Endothelial cell of umbilical vein (primary cell): ENCODE measurements at regions not wholly inside any gene's neighbourhood (a gene's known extent, or its start where the extent isn't known, plus 50 kb on each side); places are given as distances from the start of the nearest gene placed in this dataset.

Experiments used
- BruUV-seq: library from RNA; stranded (reverse); fragments of 400-500 nt; replicated peaks from 2 replicates; lab custom pipeline; 2021; lab: Mats Ljungman, UMichigan
- CTCF ChIA-PET: fragments of 300-600, 350-600 bp; sonication (Branson Sonifier 250); formaldehyde crosslinking; loops from one replicate; lab custom pipeline; 2021; ENCODE audit warnings: antibody characterized with exemption, inconsistent platforms; lab: Charles Lee
- POLR2A ChIA-PET: fragments of 300-600, 350-600 bp; sonication (Branson Sonifier 250); formaldehyde crosslinking; loops from one replicate; lab custom pipeline; 2021; ENCODE audit warnings: antibody characterized with exemption, inconsistent platforms; lab: Charles Lee
- DNase-seq: peaks from one replicate; pipeline ENCODE4 v3.0.0-alpha.2; 2011; ENCODE audit warnings: low read depth, low spot score
- FAIRE-seq: peaks from 2 replicates; lab custom pipeline; 2011; peaks lifted over from hg19 to GRCh38; lab: Jason Lieb, UNC
- H2AFZ ChIP-seq: 2 replicates; pipeline ENCODE4 v1.6.0; 2012; ENCODE audit warnings: low read depth, low read length, control low read depth, inconsistent platforms
- H3K27ac ChIP-seq: 2 replicates; pipeline ENCODE4 v1.5.1; 2011; ENCODE audit warnings: low read depth, mild to moderate bottlenecking, control low read depth, low read length, moderate library complexity; ENCODE audit not compliant: insufficient read depth
- H3K27me3 ChIP-seq, 2 experiments: 2 replicates each; pipeline versions ENCODE4 v1.6.0 to v1.6.1; 2011; ENCODE audit warnings: low read length in 2 of 2, mixed read lengths in 1 of 2; ENCODE audit not compliant: control insufficient read depth in 2 of 2, insufficient read depth in 2 of 2
- H3K36me3 ChIP-seq, 2 experiments: 2 replicates in 1 of 2; 3 replicates in 1 of 2; pipeline ENCODE4 v1.5.1; 2011; ENCODE audit warnings: low read length in 2 of 2, mild to moderate bottlenecking in 1 of 2, moderate library complexity in 1 of 2; ENCODE audit not compliant: control insufficient read depth in 2 of 2, insufficient read depth in 2 of 2; ENCODE audit errors: extremely low read depth in 1 of 2
- H3K4me1 ChIP-seq: 3 replicates; pipeline ENCODE4 v1.5.1; 2011; ENCODE audit warnings: mild to moderate bottlenecking, low read length; ENCODE audit not compliant: control insufficient read depth, insufficient read depth; ENCODE audit errors: extremely low read depth
- H3K4me2 ChIP-seq: 2 replicates; pipeline ENCODE4 v1.6.1; 2011; ENCODE audit warnings: low read length, control low read depth, mixed read lengths; ENCODE audit not compliant: insufficient read depth
- H3K4me3 ChIP-seq, 3 experiments: fragments of 200-600 bp in 1 of 3; sonication (generic), shearing (Covaris generic) in 1 of 3; replicated peaks in 1 of 3; 2 replicates each; pipeline ENCODE4 v1.5.1; 2011 to 2016; ENCODE audit warnings: control low read depth in 3 of 3, low read length in 3 of 3, mild to moderate bottlenecking in 2 of 3, inconsistent platforms in 1 of 3, low read depth in 1 of 3, moderate library complexity in 1 of 3; ENCODE audit not compliant: insufficient read depth in 1 of 3
- H3K79me2 ChIP-seq: 2 replicates; pipeline ENCODE4 v1.6.0; 2012; ENCODE audit warnings: low read length, inconsistent platforms; ENCODE audit not compliant: control insufficient read depth, insufficient read depth
- H3K9ac ChIP-seq: replicated peaks from 2 replicates; pipeline ENCODE3; 2011; ENCODE audit warnings: low read length, control low read depth; ENCODE audit not compliant: insufficient read depth; ENCODE audit errors: extremely low read depth
- H3K9me1 ChIP-seq: replicated peaks from 3 replicates; pipeline ENCODE4 v1.6.0; 2011; ENCODE audit warnings: mild to moderate bottlenecking, low read length; ENCODE audit not compliant: control insufficient read depth, insufficient read depth; ENCODE audit errors: extremely low read depth
- H3K9me3 ChIP-seq: replicated peaks from 2 replicates; pipeline ENCODE4 v1.5.1; 2012; ENCODE audit warnings: low read length, inconsistent platforms; ENCODE audit not compliant: control insufficient read depth, insufficient read depth
- H4K20me1 ChIP-seq: replicated peaks from 2 replicates; pipeline ENCODE3; 2011; ENCODE audit warnings: mild to moderate bottlenecking, low read length; ENCODE audit not compliant: control insufficient read depth, insufficient read depth; ENCODE audit errors: extremely low read depth
- EZH2 ChIP-seq: IDR thresholded peaks from 2 replicates; pipeline ENCODE4 v1.6.1; 2012; ENCODE audit warnings: borderline replicate concordance, low read depth, mild to moderate bottlenecking, moderate library complexity, low read length, inconsistent platforms; ENCODE audit not compliant: severe bottlenecking
- FOS ChIP-seq: IDR thresholded peaks from 2 replicates; pipeline ENCODE4 v1.6.1; 2011; ENCODE audit warnings: mild to moderate bottlenecking, low read length, moderate library complexity, borderline replicate concordance; ENCODE audit not compliant: insufficient read depth
- GATA2 ChIP-seq: IDR thresholded peaks from 2 replicates; pipeline ENCODE4 v1.7.0; 2011; ENCODE audit warnings: low read depth, mild to moderate bottlenecking, moderate library complexity, mixed read lengths, low read length; ENCODE audit not compliant: insufficient read length, insufficient read depth
- JUN ChIP-seq: IDR thresholded peaks from 2 replicates; pipeline ENCODE4 v1.6.1; 2011; ENCODE audit warnings: borderline replicate concordance, low read depth; ENCODE audit not compliant: insufficient read length, insufficient read depth
- MYC ChIP-seq: IDR thresholded peaks from one replicate; pipeline ENCODE4 v1.6.1; 2011; ENCODE audit warnings: mild to moderate bottlenecking, low read depth, low read length
- POLR2A ChIP-seq: IDR thresholded peaks from 2 replicates; pipeline ENCODE4 v1.6.1; 2012; ENCODE audit warnings: low read depth, mild to moderate bottlenecking, control low read depth, low read length
- POLR2AphosphoS5 ChIP-seq: IDR thresholded peaks from 2 replicates; pipeline ENCODE4 v1.6.1; 2012; ENCODE audit warnings: low read depth, mild to moderate bottlenecking, control low read depth, low read length, moderate library complexity; ENCODE audit not compliant: insufficient read depth
- dilution Hi-C: fragments of 300-500 bp; cut with MboI; formaldehyde crosslinking; loops from one replicate; pipeline ENCODE4 v1.15.0; 2019; ENCODE audit warnings: low sequenced_read_pairs; ENCODE audit not compliant: extremely low pct_ligation_motif_present
- intact Hi-C: fragments of 100-400 bp; cut with micrococcal nuclease; formaldehyde crosslinking; loops from one replicate; pipeline ENCODE4 v1.10.0; 2022
- TF ChIP-seq, protein P1 (sequence below), 2 donors: IDR thresholded peaks; 1 replicate in 1 of 2; 2 replicates in 1 of 2; pipeline ENCODE4 v1.5.1; 2011; ENCODE audit warnings: low read length in 2 of 2, mild to moderate bottlenecking in 2 of 2, moderate library complexity in 2 of 2, control low read depth in 1 of 2, inconsistent platforms in 1 of 2, low read depth in 1 of 2; ENCODE audit not compliant: insufficient read depth in 1 of 2; ENCODE audit errors: extremely low read depth in 1 of 2
- TF ChIP-seq, protein P2 (sequence below): IDR thresholded peaks from 2 replicates; pipeline ENCODE4 v1.6.1; 2011; ENCODE audit not compliant: insufficient read depth, insufficient read length

DNA sequence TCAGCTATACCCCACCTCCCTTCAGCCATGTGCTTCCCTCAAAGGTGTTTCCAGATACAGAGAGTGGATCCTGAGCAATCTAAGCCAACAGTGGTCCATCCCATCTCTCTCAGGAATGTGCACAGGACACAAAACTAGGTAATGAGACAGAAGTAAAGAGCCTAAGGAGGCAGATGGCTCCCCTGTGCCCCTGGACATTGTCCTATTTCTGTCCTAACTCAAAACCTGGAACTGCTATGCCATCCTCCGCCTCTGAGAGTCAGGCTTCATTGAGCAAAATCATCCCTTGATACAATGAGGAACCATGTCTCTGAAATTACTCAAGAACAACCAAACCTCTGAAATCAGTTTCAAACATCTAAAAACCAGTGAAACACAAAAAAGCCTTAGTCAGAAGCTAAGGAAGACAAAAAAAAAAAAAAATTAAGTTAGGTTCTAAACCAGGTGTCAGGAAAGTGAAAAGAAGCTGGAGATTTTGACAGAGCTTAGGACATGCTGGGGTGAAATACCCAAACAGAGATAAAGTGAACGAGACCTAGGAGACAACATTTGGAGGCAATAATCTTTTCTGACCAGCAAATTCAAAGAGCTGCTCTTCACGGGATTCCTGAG, 200.3 kb upstream of the PLEKHG7 start:
- CTCF ChIA-PET: interaction anchor here (1.2 to 1.7 kb wide), 2 partner anchors 12 to 19 kb away, joined by 3 to 6 read pairs; no protein-coding TSS in a partner anchor
- TF ChIP-seq POLR2A (no peak), FOS (no peak), JUN (no peak), EZH2 (no peak), POLR2AphosphoS5 (no peak), GATA2 (no peak), MYC (no peak)
- TF ChIP-seq, protein P1, sequence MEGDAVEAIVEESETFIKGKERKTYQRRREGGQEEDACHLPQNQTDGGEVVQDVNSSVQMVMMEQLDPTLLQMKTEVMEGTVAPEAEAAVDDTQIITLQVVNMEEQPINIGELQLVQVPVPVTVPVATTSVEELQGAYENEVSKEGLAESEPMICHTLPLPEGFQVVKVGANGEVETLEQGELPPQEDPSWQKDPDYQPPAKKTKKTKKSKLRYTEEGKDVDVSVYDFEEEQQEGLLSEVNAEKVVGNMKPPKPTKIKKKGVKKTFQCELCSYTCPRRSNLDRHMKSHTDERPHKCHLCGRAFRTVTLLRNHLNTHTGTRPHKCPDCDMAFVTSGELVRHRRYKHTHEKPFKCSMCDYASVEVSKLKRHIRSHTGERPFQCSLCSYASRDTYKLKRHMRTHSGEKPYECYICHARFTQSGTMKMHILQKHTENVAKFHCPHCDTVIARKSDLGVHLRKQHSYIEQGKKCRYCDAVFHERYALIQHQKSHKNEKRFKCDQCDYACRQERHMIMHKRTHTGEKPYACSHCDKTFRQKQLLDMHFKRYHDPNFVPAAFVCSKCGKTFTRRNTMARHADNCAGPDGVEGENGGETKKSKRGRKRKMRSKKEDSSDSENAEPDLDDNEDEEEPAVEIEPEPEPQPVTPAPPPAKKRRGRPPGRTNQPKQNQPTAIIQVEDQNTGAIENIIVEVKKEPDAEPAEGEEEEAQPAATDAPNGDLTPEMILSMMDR (IDR thresholded peaks at IDR 0.05; ENCODE audit: extremely low read depth in 1 of 2, insufficient read depth in 1 of 2, low read depth in 1 of 2, low read length in 2 of 2): no peak
- TF ChIP-seq, protein P2, sequence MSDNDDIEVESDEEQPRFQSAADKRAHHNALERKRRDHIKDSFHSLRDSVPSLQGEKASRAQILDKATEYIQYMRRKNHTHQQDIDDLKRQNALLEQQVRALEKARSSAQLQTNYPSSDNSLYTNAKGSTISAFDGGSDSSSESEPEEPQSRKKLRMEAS: no peak
- no peak overlapping the region for H3K27ac ChIP-seq
- no peak for FAIRE-seq
- dilution Hi-C loops (no loop called here), intact Hi-C loops (loop anchor here (2.0 kb wide), 1 partner anchor 68 kb away; no protein-coding TSS in a partner anchor)
- H3K9me1 ChIP-seq: no peaks in the 10 kb centered on the region
- no peak for DNase-seq
- POLR2A ChIA-PET: interaction anchor here (0.6 kb wide), 1 partner anchor 357 kb away, joined by 3 read pairs; the partner anchor contains the start of gene BTG1
- H3K9me3 ChIP-seq: no peaks in the 10 kb centered on the region
- no peak overlapping the region for H3K4me3 ChIP-seq
- no TSS peak for BruUV-seq
- peaks cover 3 to 5% of the 10 kb centered on the region in 2 experiments for H3K27me3 ChIP-seq
- no peaks in the 10 kb centered on the region for H3K36me3 ChIP-seq
- no peak overlapping the region for H3K9ac ChIP-seq
- H2AFZ ChIP-seq: no peak overlapping the region
- H3K4me2 ChIP-seq: no peak overlapping the region
- H4K20me1 ChIP-seq: no peaks in the 10 kb centered on the region
- H3K4me1 ChIP-seq: peaks cover 6% of the 10 kb centered on the region
- no peaks in the 10 kb centered on the region for H3K79me2 ChIP-seq
